SU-DHL-6 (cell line): ENCODE measurements at regions not wholly inside any gene's neighbourhood (a gene's known extent, or its start where the extent isn't known, plus 50 kb on each side); places are given as distances from the start of the nearest gene placed in this dataset.

ENCODE experiments used
- H2AFZ ChIP-seq: fragments of 200-600 bp; sonication (generic); 2 replicates; pipeline ENCODE4 v1.6.1; 2014; ENCODE audit warnings: low read depth, mild to moderate bottlenecking, moderate library complexity, mixed read lengths, antibody characterized with exemption, low read length; ENCODE audit not compliant: severe bottlenecking
- H3F3A ChIP-seq: fragments of 200-600 bp; shearing (Covaris generic); 2 replicates; pipeline ENCODE4 v1.6.0; 2016; ENCODE audit warnings: antibody characterized with exemption, mild to moderate bottlenecking; ENCODE audit not compliant: insufficient read depth
- H3K27ac ChIP-seq: fragments of 200-600 bp; sonication (generic); 2 replicates; pipeline ENCODE4 v1.5.1; 2016; ENCODE audit warnings: low read depth, mild to moderate bottlenecking, low read length, moderate library complexity, mixed read lengths
- H3K27me3 ChIP-seq: fragments of 200-600 bp; sonication (generic), shearing (Covaris generic); 2 replicates; pipeline ENCODE4 v1.6.0; 2014; ENCODE audit warnings: mild to moderate bottlenecking, low read length
- H3K36me3 ChIP-seq: fragments of 200-600 bp; sonication (generic); 2 replicates; pipeline ENCODE4 v1.6.1; 2014; ENCODE audit warnings: mild to moderate bottlenecking, low read length, mixed read lengths
- H3K4me2 ChIP-seq: fragments of 300-600, 200-600 bp; shearing (Covaris generic), sonication (generic); 2 replicates; pipeline ENCODE4 v1.6.0; 2014; ENCODE audit warnings: low read length, low read depth, mild to moderate bottlenecking; ENCODE audit not compliant: poor library complexity, severe bottlenecking
- H3K4me3 ChIP-seq: fragments of 200-600 bp; sonication (generic); 2 replicates; pipeline ENCODE4 v1.5.1; 2014; ENCODE audit warnings: antibody characterized with exemption, low read length, mild to moderate bottlenecking, mixed read lengths; ENCODE audit not compliant: insufficient read depth, poor library complexity, severe bottlenecking
- H3K79me2 ChIP-seq: fragments of 200-600 bp; sonication (generic); 2 replicates; pipeline ENCODE4 v1.6.1; 2014; ENCODE audit warnings: mild to moderate bottlenecking, low read length, moderate library complexity; ENCODE audit not compliant: insufficient read depth
- H3K9ac ChIP-seq: fragments of 200-600 bp; sonication (generic); 2 replicates; pipeline ENCODE4 v1.7.0; 2014; ENCODE audit warnings: mild to moderate bottlenecking, low read length
- H3K9me2 ChIP-seq: fragments of 200-600 bp; sonication (generic); replicated peaks from 2 replicates; pipeline ENCODE4 v1.6.1; 2014; ENCODE audit warnings: low read length; ENCODE audit not compliant: insufficient read depth
- H3K9me3 ChIP-seq: fragments of 200-600 bp; sonication (generic); 2 replicates; pipeline ENCODE4 v1.6.1; 2014; ENCODE audit warnings: low read length, mixed read lengths; ENCODE audit not compliant: insufficient read depth
- H4K20me1 ChIP-seq: fragments of 200-600 bp; sonication (generic); 2 replicates; pipeline ENCODE4 v1.6.1; 2014; ENCODE audit warnings: low read depth, mild to moderate bottlenecking, antibody characterized with exemption, low read length, moderate library complexity, mixed read lengths
- EZH2phosphoT487 ChIP-seq: fragments of 200-600 bp; sonication (generic), shearing (Covaris generic); conservative IDR thresholded peaks from 2 replicates; pipeline ENCODE4 v1.6.1; 2018; ENCODE audit warnings: mild to moderate bottlenecking, antibody characterized with exemption, low read length, moderate library complexity, mixed read lengths
- TF ChIP-seq, protein P1 (sequence below): fragments of 200-600 bp; sonication (generic); IDR thresholded peaks from one replicate; pipeline ENCODE4 v1.5.1; 2017; ENCODE audit warnings: antibody characterized with exemption, mild to moderate bottlenecking, low read length, moderate library complexity; ENCODE audit not compliant: insufficient read depth, poor library complexity, severe bottlenecking

DNA sequence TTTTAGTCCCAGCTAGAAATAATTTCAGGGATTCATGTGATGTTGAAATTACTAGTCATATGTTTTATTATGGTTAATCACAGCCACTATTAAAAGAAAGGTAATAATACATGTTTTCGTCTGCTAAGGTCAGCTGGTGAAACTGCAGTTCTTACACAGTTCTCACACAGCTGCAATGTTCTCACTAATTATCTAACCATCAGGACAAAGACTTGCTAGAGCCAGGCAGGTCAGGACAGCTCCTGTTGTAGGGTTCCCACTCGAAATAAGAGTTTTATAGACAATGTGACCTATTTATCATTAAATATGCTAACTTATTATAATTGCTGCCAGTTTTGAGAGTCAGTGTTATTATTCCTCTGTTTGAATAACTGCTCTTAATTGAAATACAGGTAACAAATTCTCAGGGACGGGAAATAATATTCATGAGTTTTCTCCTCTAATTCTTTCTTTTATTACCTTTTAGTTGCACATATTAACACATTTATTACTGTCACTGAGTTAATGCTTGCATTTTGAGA is 97.9 kb downstream of the GJA1 start:
- no peaks in the 10 kb centered on the region for H3K27me3 ChIP-seq
- H3F3A ChIP-seq = no peaks in the 10 kb centered on the region
- H2AFZ ChIP-seq = no peak overlapping the region
- TF ChIP-seq, protein P1, sequence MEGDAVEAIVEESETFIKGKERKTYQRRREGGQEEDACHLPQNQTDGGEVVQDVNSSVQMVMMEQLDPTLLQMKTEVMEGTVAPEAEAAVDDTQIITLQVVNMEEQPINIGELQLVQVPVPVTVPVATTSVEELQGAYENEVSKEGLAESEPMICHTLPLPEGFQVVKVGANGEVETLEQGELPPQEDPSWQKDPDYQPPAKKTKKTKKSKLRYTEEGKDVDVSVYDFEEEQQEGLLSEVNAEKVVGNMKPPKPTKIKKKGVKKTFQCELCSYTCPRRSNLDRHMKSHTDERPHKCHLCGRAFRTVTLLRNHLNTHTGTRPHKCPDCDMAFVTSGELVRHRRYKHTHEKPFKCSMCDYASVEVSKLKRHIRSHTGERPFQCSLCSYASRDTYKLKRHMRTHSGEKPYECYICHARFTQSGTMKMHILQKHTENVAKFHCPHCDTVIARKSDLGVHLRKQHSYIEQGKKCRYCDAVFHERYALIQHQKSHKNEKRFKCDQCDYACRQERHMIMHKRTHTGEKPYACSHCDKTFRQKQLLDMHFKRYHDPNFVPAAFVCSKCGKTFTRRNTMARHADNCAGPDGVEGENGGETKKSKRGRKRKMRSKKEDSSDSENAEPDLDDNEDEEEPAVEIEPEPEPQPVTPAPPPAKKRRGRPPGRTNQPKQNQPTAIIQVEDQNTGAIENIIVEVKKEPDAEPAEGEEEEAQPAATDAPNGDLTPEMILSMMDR = no peak
- no peak for TF ChIP-seq EZH2phosphoT487
- no peaks in the 10 kb centered on the region for H3K36me3 ChIP-seq
- H3K79me2 ChIP-seq = no peaks in the 10 kb centered on the region
- H3K4me3 ChIP-seq = no peak overlapping the region
- H3K9me3 ChIP-seq = no peaks in the 10 kb centered on the region
- no peaks in the 10 kb centered on the region for H4K20me1 ChIP-seq
- H3K9me2 ChIP-seq = no peaks in the 10 kb centered on the region
- H3K27ac ChIP-seq = no peak overlapping the region
- H3K9ac ChIP-seq = no peak overlapping the region
- no peak overlapping the region for H3K4me2 ChIP-seq

DNA sequence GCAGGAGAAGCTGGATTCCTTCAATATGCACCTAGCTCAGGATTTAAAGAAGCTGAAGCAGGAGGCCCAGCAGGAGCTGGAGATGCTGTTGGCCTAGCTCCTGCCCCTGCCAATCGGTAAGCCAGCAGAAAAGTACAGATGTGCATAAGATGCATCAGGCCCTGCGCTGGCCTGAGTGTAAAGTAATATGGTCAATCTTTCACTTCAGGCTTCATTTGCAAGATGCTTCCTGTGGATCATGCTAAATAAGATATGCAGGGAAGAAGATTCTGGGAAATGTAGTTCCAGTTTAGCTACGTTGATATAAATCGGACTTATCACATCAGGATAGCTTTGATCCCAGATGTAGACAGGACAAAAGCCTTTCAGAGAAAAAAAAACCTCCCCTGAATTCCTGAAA is 100.3 kb downstream of the GJA1 start:
- H3K27ac ChIP-seq = no peak overlapping the region
- no peaks in the 10 kb centered on the region for H3K36me3 ChIP-seq
- H3K4me3 ChIP-seq = no peak overlapping the region
- no peak overlapping the region for H2AFZ ChIP-seq
- H3K27me3 ChIP-seq = no peaks in the 10 kb centered on the region
- no peaks in the 10 kb centered on the region for H3K9me3 ChIP-seq
- H3F3A ChIP-seq = no peaks in the 10 kb centered on the region
- no peak overlapping the region for H3K9ac ChIP-seq
- H3K9me2 ChIP-seq = no peaks in the 10 kb centered on the region
- H3K4me2 ChIP-seq = no peak overlapping the region
- TF ChIP-seq EZH2phosphoT487 = no peak
- TF ChIP-seq, protein P1 = no peak
- H4K20me1 ChIP-seq = no peaks in the 10 kb centered on the region
- no peaks in the 10 kb centered on the region for H3K79me2 ChIP-seq

DNA sequence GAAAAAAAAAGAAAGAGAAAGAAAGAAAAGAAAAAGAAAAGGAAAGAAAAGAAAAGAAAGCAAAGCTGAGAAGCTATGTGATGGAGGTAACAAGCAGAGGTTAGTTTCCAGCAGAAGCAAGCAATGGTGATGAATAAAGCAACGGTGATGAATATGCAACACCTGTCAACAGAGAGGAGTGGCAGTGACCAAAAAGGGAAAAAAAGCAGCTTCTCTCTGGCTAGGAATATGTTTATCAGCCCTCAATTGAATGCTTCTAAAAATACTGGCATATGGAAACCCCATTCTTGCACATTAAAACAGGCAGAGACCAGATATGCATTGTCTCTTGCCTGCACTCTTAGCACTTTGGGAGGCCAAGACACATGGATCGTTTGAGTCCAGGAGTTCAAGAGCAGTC is 100.9 kb downstream of the GJA1 start:
- Histone ChIP-seq H3K27me3 (no peaks in the 10 kb centered on the region), H3K9me2 (no peaks in the 10 kb centered on the region), H3K9me3 (no peaks in the 10 kb centered on the region), H2AFZ (no peak overlapping the region), H3K27ac (no peak overlapping the region), H3F3A (no peaks in the 10 kb centered on the region), H3K79me2 (no peaks in the 10 kb centered on the region), H3K4me2 (no peak overlapping the region), H4K20me1 (no peaks in the 10 kb centered on the region), H3K36me3 (no peaks in the 10 kb centered on the region), H3K4me3 (no peak overlapping the region), H3K9ac (no peak overlapping the region)
- TF ChIP-seq, protein P1 = no peak
- TF ChIP-seq EZH2phosphoT487 = no peak

DNA sequence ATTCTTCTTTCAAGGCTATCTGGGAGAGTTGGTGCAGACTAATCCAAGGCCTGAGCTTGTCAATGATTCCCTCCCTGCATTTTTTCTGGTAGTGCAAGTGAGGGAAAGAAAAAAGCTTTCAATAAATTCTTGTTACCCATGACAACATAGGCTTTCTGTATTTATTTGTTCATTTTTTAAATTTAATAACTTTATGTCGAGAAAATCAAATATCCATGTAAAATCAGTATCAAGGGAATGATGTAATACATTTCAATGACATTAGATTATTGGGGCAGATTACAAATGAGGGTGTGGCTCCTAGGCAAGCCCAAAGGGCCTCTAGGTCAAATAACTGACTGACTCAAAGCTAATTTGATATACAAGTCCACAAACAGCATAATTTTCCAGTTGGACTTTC is 104.0 kb downstream of the GJA1 start:
- Histone ChIP-seq H3K79me2 (no peaks in the 10 kb centered on the region), H2AFZ (no peak overlapping the region), H3F3A (no peaks in the 10 kb centered on the region), H3K36me3 (no peaks in the 10 kb centered on the region), H3K27me3 (no peaks in the 10 kb centered on the region), H3K4me3 (no peak overlapping the region), H3K9me3 (no peaks in the 10 kb centered on the region), H3K9me2 (no peaks in the 10 kb centered on the region), H3K27ac (no peak overlapping the region), H3K4me2 (no peak overlapping the region), H4K20me1 (no peaks in the 10 kb centered on the region), H3K9ac (no peak overlapping the region)
- TF ChIP-seq, protein P1 = no peak
- no peak for TF ChIP-seq EZH2phosphoT487
